K562 (cell line): ENCODE measurements at regions not wholly inside any gene's neighbourhood (a gene's known extent, or its start where the extent isn't known, plus 50 kb on each side); places are given as distances from the start of the nearest gene placed in this dataset.
A peak's percentile ranks its signal among the peaks of the same experiment; 100 is the strongest.

ENCODE experiments used
- ERF ChIP-seq: fragments of 450-650 bp; formaldehyde crosslinking; IDR thresholded peaks from 2 replicates; pipeline ENCODE4 v1.4.0; 2020; ENCODE audit warnings: mild to moderate bottlenecking, mixed read lengths
- ETS2 ChIP-seq: IDR thresholded peaks from 2 replicates; pipeline ENCODE4 v1.6.1; 2016; ENCODE audit warnings: borderline replicate concordance, missing genetic modification characterization, mild to moderate bottlenecking, moderate library complexity, missing compliant biosample characterization; ENCODE audit not compliant: poor library complexity, severe bottlenecking
- HDAC6 ChIP-seq: IDR thresholded peaks from 2 replicates; pipeline ENCODE4 v1.6.1; 2012; ENCODE audit warnings: low read depth, mild to moderate bottlenecking, control low read depth, inconsistent platforms, low read length, moderate library complexity
- KHSRP ChIP-seq: fragments of 450-650 bp; IDR thresholded peaks from 2 replicates; pipeline ENCODE4 v1.6.1; 2017
- MCM3 ChIP-seq: fragments of 450-650 bp; IDR thresholded peaks from 2 replicates; pipeline ENCODE4 v1.6.1; 2016
- MEF2D ChIP-seq: conservative IDR thresholded peaks from 2 replicates; pipeline ENCODE4 v1.6.1; 2016; ENCODE audit warnings: low read depth, missing genetic modification characterization, missing compliant biosample characterization
- MIER1 ChIP-seq: fragments of 450-650 bp; IDR thresholded peaks from 2 replicates; pipeline ENCODE4 v1.6.1; 2016; ENCODE audit warnings: antibody characterized with exemption, mild to moderate bottlenecking, low read depth
- OTX1 ChIP-seq: fragments of 450-650 bp; formaldehyde crosslinking; IDR thresholded peaks from 2 replicates; pipeline ENCODE4 v1.4.0; 2022; ENCODE audit warnings: mild to moderate bottlenecking
- ZNF174 ChIP-seq: fragments of 250-450 bp; sonication (Bioruptor Pico); IDR thresholded peaks from 2 replicates; pipeline ENCODE4 v1.4.0; 2020; ENCODE audit warnings: mild to moderate bottlenecking
- ZNF668 ChIP-seq: fragments of 250-450 bp; sonication (Bioruptor Pico); IDR thresholded peaks from 2 replicates; pipeline ENCODE4 v1.8.0; 2022; ENCODE audit warnings: mild to moderate bottlenecking, inconsistent platforms
- ZZZ3 ChIP-seq: fragments of 450-650 bp; IDR thresholded peaks from 2 replicates; pipeline ENCODE4 v1.6.1; 2016; ENCODE audit warnings: antibody characterized with exemption, mild to moderate bottlenecking, moderate library complexity
- TF ChIP-seq, protein P1 (sequence below): IDR thresholded peaks from 2 replicates; pipeline ENCODE4 v1.6.1; 2016; ENCODE audit warnings: missing genetic modification characterization, missing compliant biosample characterization
- TF ChIP-seq, protein P2 (sequence below): fragments of 200-800 bp; sonication (Bioruptor generic); IDR thresholded peaks from 2 replicates; pipeline ENCODE4 v1.6.1; 2016; ENCODE audit warnings: missing genetic modification characterization, missing compliant biosample characterization
- TF ChIP-seq, protein P3 (sequence below): sonication (generic); formaldehyde crosslinking; IDR thresholded peaks from 2 replicates; pipeline ENCODE4 v1.8.1; 2023; ENCODE audit warnings: missing genetic modification reagents, mild to moderate bottlenecking, borderline replicate concordance

DNA sequence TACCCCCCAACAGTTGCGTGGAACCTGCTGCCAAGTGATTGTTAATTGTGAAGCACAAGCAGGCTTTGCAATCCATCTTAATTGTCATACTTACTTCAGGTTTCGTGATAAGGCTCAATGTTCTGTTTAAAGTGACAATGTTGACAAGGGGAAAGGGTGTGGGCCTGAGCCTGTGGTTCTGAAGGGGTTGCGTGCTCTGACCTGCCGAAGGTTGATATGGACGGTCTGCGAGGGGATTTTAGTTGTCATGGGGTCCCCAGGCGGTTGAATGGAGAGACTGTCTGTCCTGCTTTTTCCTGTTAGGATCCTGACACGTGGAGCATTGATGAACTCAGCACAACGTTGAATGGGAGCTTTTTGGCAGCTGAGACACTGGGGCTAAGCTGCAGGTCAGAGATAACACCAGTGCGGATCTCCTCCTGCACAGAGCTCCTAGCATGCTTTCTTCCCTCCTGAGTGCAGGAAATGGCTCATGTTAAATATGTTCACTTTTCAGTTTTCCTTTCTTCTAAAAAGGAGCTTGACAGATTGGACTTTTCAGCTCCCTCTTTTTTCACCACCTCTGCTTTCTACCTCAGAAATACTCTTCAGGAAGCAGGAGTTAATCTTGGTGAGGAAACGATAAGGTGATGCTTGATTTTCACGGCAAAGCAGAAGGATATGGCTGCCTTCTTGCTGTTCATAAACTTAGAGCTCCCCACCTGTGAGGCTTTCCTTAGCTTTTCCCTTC is 62.9 kb upstream of the ZEB2 start (continued):
- TF ChIP-seq KHSRP (peak; percentile 67; the same call in 1 of the 2 replicates), MEF2D (peak; percentile 11), ZZZ3 (no peak), ZNF174 (no peak), MIER1 (no peak), HDAC6 (no peak), ERF (CRISPR knock-in tag) (0 out of 2 replicates have a peak, but pooled peaks have one; percentile 21), ZNF668 (CRISPR knock-in tag) (no peak), OTX1 (CRISPR knock-in tag) (0 out of 2 replicates have a peak, but pooled peaks have one; percentile 51), MCM3 (no peak), ETS2 (no peak)
- TF ChIP-seq, protein P1, sequence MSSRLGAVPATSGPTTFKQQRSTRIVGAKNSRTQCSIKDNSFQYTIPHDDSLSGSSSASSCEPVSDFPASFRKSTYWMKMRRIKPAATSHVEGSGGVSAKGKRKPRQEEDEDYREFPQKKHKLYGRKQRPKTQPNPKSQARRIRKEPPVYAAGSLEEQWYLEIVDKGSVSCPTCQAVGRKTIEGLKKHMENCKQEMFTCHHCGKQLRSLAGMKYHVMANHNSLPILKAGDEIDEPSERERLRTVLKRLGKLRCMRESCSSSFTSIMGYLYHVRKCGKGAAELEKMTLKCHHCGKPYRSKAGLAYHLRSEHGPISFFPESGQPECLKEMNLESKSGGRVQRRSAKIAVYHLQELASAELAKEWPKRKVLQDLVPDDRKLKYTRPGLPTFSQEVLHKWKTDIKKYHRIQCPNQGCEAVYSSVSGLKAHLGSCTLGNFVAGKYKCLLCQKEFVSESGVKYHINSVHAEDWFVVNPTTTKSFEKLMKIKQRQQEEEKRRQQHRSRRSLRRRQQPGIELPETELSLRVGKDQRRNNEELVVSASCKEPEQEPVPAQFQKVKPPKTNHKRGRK: no peak
- TF ChIP-seq, protein P2, sequence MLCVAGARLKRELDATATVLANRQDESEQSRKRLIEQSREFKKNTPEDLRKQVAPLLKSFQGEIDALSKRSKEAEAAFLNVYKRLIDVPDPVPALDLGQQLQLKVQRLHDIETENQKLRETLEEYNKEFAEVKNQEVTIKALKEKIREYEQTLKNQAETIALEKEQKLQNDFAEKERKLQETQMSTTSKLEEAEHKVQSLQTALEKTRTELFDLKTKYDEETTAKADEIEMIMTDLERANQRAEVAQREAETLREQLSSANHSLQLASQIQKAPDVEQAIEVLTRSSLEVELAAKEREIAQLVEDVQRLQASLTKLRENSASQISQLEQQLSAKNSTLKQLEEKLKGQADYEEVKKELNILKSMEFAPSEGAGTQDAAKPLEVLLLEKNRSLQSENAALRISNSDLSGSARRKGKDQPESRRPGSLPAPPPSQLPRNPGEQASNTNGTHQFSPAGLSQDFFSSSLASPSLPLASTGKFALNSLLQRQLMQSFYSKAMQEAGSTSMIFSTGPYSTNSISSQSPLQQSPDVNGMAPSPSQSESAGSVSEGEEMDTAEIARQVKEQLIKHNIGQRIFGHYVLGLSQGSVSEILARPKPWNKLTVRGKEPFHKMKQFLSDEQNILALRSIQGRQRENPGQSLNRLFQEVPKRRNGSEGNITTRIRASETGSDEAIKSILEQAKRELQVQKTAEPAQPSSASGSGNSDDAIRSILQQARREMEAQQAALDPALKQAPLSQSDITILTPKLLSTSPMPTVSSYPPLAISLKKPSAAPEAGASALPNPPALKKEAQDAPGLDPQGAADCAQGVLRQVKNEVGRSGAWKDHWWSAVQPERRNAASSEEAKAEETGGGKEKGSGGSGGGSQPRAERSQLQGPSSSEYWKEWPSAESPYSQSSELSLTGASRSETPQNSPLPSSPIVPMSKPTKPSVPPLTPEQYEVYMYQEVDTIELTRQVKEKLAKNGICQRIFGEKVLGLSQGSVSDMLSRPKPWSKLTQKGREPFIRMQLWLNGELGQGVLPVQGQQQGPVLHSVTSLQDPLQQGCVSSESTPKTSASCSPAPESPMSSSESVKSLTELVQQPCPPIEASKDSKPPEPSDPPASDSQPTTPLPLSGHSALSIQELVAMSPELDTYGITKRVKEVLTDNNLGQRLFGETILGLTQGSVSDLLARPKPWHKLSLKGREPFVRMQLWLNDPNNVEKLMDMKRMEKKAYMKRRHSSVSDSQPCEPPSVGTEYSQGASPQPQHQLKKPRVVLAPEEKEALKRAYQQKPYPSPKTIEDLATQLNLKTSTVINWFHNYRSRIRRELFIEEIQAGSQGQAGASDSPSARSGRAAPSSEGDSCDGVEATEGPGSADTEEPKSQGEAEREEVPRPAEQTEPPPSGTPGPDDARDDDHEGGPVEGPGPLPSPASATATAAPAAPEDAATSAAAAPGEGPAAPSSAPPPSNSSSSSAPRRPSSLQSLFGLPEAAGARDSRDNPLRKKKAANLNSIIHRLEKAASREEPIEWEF (CRISPR knock-in tag): 0 out of 2 replicates have a peak, but pooled peaks have one; percentile 48
- TF ChIP-seq, protein P3, sequence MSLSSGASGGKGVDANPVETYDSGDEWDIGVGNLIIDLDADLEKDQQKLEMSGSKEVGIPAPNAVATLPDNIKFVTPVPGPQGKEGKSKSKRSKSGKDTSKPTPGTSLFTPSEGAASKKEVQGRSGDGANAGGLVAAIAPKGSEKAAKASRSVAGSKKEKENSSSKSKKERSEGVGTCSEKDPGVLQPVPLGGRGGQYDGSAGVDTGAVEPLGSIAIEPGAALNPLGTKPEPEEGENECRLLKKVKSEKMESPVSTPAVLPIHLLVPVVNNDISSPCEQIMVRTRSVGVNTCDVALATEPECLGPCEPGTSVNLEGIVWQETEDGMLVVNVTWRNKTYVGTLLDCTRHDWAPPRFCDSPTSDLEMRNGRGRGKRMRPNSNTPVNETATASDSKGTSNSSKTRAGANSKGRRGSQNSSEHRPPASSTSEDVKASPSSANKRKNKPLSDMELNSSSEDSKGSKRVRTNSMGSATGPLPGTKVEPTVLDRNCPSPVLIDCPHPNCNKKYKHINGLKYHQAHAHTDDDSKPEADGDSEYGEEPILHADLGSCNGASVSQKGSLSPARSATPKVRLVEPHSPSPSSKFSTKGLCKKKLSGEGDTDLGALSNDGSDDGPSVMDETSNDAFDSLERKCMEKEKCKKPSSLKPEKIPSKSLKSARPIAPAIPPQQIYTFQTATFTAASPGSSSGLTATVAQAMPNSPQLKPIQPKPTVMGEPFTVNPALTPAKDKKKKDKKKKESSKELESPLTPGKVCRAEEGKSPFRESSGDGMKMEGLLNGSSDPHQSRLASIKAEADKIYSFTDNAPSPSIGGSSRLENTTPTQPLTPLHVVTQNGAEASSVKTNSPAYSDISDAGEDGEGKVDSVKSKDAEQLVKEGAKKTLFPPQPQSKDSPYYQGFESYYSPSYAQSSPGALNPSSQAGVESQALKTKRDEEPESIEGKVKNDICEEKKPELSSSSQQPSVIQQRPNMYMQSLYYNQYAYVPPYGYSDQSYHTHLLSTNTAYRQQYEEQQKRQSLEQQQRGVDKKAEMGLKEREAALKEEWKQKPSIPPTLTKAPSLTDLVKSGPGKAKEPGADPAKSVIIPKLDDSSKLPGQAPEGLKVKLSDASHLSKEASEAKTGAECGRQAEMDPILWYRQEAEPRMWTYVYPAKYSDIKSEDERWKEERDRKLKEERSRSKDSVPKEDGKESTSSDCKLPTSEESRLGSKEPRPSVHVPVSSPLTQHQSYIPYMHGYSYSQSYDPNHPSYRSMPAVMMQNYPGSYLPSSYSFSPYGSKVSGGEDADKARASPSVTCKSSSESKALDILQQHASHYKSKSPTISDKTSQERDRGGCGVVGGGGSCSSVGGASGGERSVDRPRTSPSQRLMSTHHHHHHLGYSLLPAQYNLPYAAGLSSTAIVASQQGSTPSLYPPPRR (CRISPR knock-in tag): peak; percentile 89
